ENCODE measurements at regions not wholly inside any gene's neighbourhood (a gene's known extent, or its start where the extent isn't known, plus 50 kb on each side); places are given as distances from the start of the nearest gene placed in this dataset.

DNA sequence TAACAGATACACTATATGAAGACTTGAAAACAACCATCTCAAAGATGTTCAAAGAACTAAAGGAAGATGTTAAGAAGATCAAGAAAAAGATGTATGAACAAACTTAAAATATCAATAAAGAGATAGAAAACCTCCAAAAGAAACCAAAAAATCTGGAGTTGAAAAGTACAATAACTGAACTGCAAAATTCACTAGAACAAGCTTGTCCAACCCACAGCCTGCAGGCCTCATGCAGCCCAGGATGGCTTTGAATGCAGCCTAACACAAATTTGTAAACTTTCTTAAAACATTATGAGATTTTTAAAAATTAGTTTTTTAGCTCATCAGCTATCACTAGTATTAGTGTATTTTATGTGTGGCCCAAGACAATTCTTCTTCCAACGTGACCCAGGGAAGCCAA lies 77.0 kb upstream of the DCTD start (continued):
- TF ChIP-seq, protein P1, sequence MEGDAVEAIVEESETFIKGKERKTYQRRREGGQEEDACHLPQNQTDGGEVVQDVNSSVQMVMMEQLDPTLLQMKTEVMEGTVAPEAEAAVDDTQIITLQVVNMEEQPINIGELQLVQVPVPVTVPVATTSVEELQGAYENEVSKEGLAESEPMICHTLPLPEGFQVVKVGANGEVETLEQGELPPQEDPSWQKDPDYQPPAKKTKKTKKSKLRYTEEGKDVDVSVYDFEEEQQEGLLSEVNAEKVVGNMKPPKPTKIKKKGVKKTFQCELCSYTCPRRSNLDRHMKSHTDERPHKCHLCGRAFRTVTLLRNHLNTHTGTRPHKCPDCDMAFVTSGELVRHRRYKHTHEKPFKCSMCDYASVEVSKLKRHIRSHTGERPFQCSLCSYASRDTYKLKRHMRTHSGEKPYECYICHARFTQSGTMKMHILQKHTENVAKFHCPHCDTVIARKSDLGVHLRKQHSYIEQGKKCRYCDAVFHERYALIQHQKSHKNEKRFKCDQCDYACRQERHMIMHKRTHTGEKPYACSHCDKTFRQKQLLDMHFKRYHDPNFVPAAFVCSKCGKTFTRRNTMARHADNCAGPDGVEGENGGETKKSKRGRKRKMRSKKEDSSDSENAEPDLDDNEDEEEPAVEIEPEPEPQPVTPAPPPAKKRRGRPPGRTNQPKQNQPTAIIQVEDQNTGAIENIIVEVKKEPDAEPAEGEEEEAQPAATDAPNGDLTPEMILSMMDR (IDR thresholded peaks at IDR 0.05; ENCODE audit: low read depth, low read length, missing input control) = no peak
- TF ChIP-seq HNF4A (conservative IDR thresholded peaks at IDR 0.05) = no peak
- no peak for TF ChIP-seq YY1 (IDR thresholded peaks at IDR 0.05)
- no peak for TF ChIP-seq RAD21 (IDR thresholded peaks at IDR 0.05)
- TF ChIP-seq SP1 (IDR thresholded peaks at IDR 0.05) = no peak
- TF ChIP-seq, protein P2, sequence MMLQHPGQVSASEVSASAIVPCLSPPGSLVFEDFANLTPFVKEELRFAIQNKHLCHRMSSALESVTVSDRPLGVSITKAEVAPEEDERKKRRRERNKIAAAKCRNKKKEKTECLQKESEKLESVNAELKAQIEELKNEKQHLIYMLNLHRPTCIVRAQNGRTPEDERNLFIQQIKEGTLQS (IDR thresholded peaks at IDR 0.05) = no peak
- no peak for TF ChIP-seq HNF4G (IDR thresholded peaks at IDR 0.05)
- TF ChIP-seq TAF1 (conservative IDR thresholded peaks at IDR 0.05) = no peak
- TF ChIP-seq GABPA (IDR thresholded peaks at IDR 0.05 in 1 of 2, conservative IDR thresholded peaks at IDR 0.05 in 1 of 2) = no peak
- no peak for TF ChIP-seq FOXA2 (IDR thresholded peaks at IDR 0.05)
- TF ChIP-seq EGR1 (IDR thresholded peaks at IDR 0.05; ENCODE audit: low read depth in 2 of 2) = no peak

DNA sequence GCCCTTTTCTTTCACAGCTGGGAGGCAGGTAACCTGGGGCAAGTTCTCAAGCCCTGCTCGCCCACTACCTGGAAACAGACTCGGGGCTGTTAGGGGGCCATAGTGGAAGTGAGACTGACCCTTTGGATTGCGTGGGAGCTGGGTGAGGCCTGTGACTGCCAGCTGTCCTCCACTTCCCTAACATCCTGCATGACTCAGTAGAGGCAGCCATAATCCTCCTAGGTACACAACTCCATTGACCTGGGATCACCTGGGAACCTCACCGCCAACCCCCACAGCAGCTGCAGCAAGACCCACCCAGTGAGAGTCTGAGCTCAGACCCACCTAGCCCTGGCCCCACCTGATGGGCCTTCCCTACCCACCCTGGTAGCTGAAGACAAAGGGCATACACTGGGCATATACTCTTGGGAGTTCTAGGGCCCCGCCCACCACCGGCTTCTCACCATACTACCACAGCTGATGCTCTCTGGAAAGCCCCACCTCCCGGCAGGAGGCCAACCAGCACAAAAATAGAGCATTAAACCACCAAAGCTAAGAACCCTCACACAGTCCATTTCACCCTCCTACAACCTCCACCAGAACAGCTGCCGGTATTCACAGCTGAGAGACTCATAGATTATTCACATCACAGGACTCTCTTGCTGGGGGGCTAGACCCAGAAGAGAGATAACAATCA lies 61.1 kb upstream of the DCTD start:
- Histone ChIP-seq H3K36me3 (ENCODE audit: control insufficient read depth in 4 of 4, insufficient read depth in 3 of 4, low read depth in 1 of 4, low read length in 3 of 4) (no peaks in the 10 kb centered on the region), H3K9ac (ENCODE audit: low read depth in 1 of 2, low read length in 2 of 2) (no peak overlapping the region), H3K4me1 (ENCODE audit: control insufficient read depth in 4 of 4, insufficient read depth in 4 of 4, low read length in 3 of 4) (no peaks in the 10 kb centered on the region), H3K4me3 (ENCODE audit: low read depth in 1 of 3, low read length in 3 of 3) (no peak overlapping the region), H3K9me3 (ENCODE audit: control insufficient read depth in 4 of 4, low read length in 3 of 4) (no peaks in the 10 kb centered on the region), H3K27me3 (ENCODE audit: control insufficient read depth in 4 of 4, insufficient read depth in 4 of 4, low read length in 3 of 4) (no peaks in the 10 kb centered on the region), H3K27ac (ENCODE audit: low read depth in 1 of 2, low read length in 2 of 2) (no peak overlapping the region)
- TF ChIP-seq NR2F2 (IDR thresholded peaks at IDR 0.05) = no peak
- TF ChIP-seq, protein P3, sequence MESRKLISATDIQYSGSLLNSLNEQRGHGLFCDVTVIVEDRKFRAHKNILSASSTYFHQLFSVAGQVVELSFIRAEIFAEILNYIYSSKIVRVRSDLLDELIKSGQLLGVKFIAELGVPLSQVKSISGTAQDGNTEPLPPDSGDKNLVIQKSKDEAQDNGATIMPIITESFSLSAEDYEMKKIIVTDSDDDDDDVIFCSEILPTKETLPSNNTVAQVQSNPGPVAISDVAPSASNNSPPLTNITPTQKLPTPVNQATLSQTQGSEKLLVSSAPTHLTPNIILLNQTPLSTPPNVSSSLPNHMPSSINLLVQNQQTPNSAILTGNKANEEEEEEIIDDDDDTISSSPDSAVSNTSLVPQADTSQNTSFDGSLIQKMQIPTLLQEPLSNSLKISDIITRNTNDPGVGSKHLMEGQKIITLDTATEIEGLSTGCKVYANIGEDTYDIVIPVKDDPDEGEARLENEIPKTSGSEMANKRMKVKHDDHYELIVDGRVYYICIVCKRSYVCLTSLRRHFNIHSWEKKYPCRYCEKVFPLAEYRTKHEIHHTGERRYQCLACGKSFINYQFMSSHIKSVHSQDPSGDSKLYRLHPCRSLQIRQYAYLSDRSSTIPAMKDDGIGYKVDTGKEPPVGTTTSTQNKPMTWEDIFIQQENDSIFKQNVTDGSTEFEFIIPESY (IDR thresholded peaks at IDR 0.05) = no peak
- DNase-seq (ENCODE audit: low spot score) = no peak
- 88% methylated on average over 8 of the region's 8 CpGs for WGBS

DNA sequence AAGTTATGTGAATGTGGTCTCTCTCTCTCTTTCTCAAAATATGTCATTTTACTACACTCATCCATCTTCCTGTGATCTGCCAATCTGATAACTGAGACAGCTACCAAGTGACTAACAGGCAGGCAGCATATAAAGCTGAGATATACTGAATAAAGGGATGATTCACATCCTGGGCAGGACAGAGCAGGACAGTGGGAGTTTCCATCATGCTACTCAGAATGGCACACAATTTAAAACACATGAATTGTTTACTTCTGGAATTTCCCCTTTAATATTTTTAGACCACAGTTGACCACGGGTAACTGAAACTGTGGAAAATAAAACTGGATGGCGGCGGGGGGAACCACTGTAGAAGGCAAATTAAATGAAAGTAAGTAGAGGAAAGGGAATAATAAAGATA lies 58.6 kb upstream of the DCTD start:
- Histone ChIP-seq H3K27ac (ENCODE audit: low read depth in 1 of 2, low read length in 2 of 2) (no peak overlapping the region), H3K9me3 (ENCODE audit: control insufficient read depth in 4 of 4, low read length in 3 of 4) (no peaks in the 10 kb centered on the region), H3K36me3 (ENCODE audit: control insufficient read depth in 4 of 4, insufficient read depth in 3 of 4, low read depth in 1 of 4, low read length in 3 of 4) (no peaks in the 10 kb centered on the region), H3K9ac (ENCODE audit: low read depth in 1 of 2, low read length in 2 of 2) (no peak overlapping the region), H3K27me3 (ENCODE audit: control insufficient read depth in 4 of 4, insufficient read depth in 4 of 4, low read length in 3 of 4) (no peaks in the 10 kb centered on the region), H3K4me3 (ENCODE audit: low read depth in 1 of 3, low read length in 3 of 3) (no peak overlapping the region), H3K4me1 (ENCODE audit: control insufficient read depth in 4 of 4, insufficient read depth in 4 of 4, low read length in 3 of 4) (no peaks in the 10 kb centered on the region)
- 57% methylated on average over 3 of the region's 3 CpGs for WGBS
- DNase-seq (ENCODE audit: low spot score) = no peak
- TF ChIP-seq, protein P2 (IDR thresholded peaks at IDR 0.05) = no peak
- TF ChIP-seq YY1 (IDR thresholded peaks at IDR 0.05) (no peak), EGR1 (IDR thresholded peaks at IDR 0.05; ENCODE audit: low read depth in 2 of 2) (no peak), GABPA (IDR thresholded peaks at IDR 0.05 in 1 of 2, conservative IDR thresholded peaks at IDR 0.05 in 1 of 2) (no peak), SP1 (IDR thresholded peaks at IDR 0.05) (no peak), HNF4G (IDR thresholded peaks at IDR 0.05) (no peak), HNF4A (conservative IDR thresholded peaks at IDR 0.05) (no peak), RAD21 (IDR thresholded peaks at IDR 0.05) (no peak), JUND (IDR thresholded peaks at IDR 0.05) (no peak)
- TF ChIP-seq, protein P4, sequence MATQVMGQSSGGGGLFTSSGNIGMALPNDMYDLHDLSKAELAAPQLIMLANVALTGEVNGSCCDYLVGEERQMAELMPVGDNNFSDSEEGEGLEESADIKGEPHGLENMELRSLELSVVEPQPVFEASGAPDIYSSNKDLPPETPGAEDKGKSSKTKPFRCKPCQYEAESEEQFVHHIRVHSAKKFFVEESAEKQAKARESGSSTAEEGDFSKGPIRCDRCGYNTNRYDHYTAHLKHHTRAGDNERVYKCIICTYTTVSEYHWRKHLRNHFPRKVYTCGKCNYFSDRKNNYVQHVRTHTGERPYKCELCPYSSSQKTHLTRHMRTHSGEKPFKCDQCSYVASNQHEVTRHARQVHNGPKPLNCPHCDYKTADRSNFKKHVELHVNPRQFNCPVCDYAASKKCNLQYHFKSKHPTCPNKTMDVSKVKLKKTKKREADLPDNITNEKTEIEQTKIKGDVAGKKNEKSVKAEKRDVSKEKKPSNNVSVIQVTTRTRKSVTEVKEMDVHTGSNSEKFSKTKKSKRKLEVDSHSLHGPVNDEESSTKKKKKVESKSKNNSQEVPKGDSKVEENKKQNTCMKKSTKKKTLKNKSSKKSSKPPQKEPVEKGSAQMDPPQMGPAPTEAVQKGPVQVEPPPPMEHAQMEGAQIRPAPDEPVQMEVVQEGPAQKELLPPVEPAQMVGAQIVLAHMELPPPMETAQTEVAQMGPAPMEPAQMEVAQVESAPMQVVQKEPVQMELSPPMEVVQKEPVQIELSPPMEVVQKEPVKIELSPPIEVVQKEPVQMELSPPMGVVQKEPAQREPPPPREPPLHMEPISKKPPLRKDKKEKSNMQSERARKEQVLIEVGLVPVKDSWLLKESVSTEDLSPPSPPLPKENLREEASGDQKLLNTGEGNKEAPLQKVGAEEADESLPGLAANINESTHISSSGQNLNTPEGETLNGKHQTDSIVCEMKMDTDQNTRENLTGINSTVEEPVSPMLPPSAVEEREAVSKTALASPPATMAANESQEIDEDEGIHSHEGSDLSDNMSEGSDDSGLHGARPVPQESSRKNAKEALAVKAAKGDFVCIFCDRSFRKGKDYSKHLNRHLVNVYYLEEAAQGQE (IDR thresholded peaks at IDR 0.05) = no peak
- TF ChIP-seq, protein P3 (IDR thresholded peaks at IDR 0.05) = no peak
- TF ChIP-seq, protein P1 (IDR thresholded peaks at IDR 0.05; ENCODE audit: low read depth, low read length, missing input control) = no peak
